H9 (cell line): ENCODE measurements at regions not wholly inside any gene's neighbourhood (a gene's known extent, or its start where the extent isn't known, plus 50 kb on each side); places are given as distances from the start of the nearest gene placed in this dataset.

ENCODE experiments used
- DNase-seq: peaks from one replicate; pipeline ENCODE4 v3.0.0-alpha.2; 2017
- H2AFZ ChIP-seq: one replicate; pipeline ENCODE4 v1.6.1; 2013; ENCODE audit warnings: mild to moderate bottlenecking, low read length, control low read depth, moderate library complexity
- H2AK5ac ChIP-seq: 2 replicates; pipeline ENCODE4 v1.6.1; 2013; ENCODE audit warnings: low read length, control low read depth, mixed read lengths; ENCODE audit not compliant: insufficient read length
- H2BK120ac ChIP-seq: one replicate; pipeline ENCODE4 v1.6.1; 2013; ENCODE audit warnings: low read depth, mild to moderate bottlenecking, low read length, control low read depth, inconsistent platforms; ENCODE audit not compliant: poor library complexity, severe bottlenecking
- H2BK12ac ChIP-seq: 2 replicates; pipeline ENCODE4 v1.6.1; 2013; ENCODE audit warnings: low read length, control low read depth, mixed read lengths, low read depth; ENCODE audit not compliant: insufficient read length
- H2BK15ac ChIP-seq: 2 replicates; pipeline ENCODE4 v1.6.1; 2013; ENCODE audit warnings: low read depth, low read length, control low read depth
- H2BK20ac ChIP-seq: one replicate; pipeline ENCODE4 v1.6.1; 2013; ENCODE audit warnings: low read depth, mild to moderate bottlenecking, low read length, control low read depth, inconsistent platforms; ENCODE audit not compliant: poor library complexity, severe bottlenecking
- H2BK5ac ChIP-seq: 2 replicates; pipeline ENCODE4 v1.6.1; 2013; ENCODE audit warnings: low read length, control low read depth, mixed read lengths; ENCODE audit not compliant: insufficient read length
- H3K14ac ChIP-seq: 2 replicates; pipeline ENCODE4 v1.6.1; 2013; ENCODE audit warnings: low read length, control low read depth; ENCODE audit not compliant: insufficient read depth
- H3K18ac ChIP-seq: 2 replicates; pipeline ENCODE4 v1.6.1; 2013; ENCODE audit warnings: low read depth, mild to moderate bottlenecking, mixed read lengths, low read length, control low read depth; ENCODE audit not compliant: insufficient read length
- H3K23ac ChIP-seq: 2 replicates; pipeline ENCODE4 v1.6.1; 2013; ENCODE audit warnings: low read length, control low read depth, mixed read lengths, low read depth; ENCODE audit not compliant: insufficient read length
- H3K23me2 ChIP-seq: 2 replicates; pipeline ENCODE4 v1.6.1; 2013; ENCODE audit warnings: low read depth, mild to moderate bottlenecking, mixed read lengths, low read length, control low read depth; ENCODE audit not compliant: insufficient read length, poor library complexity, severe bottlenecking
- H3K27ac ChIP-seq: 2 replicates; pipeline ENCODE4 v1.5.1; 2013; ENCODE audit warnings: low read length, control low read depth, mixed read lengths, low read depth; ENCODE audit not compliant: insufficient read length
- H3K27me3 ChIP-seq: 2 replicates; pipeline ENCODE4 v1.6.1; 2013; ENCODE audit warnings: low read length, control low read depth, inconsistent platforms; ENCODE audit not compliant: insufficient read depth
- H3K4ac ChIP-seq: 2 replicates; pipeline ENCODE4 v1.6.1; 2013; ENCODE audit warnings: low read depth, mild to moderate bottlenecking, control low read depth, inconsistent platforms, low read length, moderate library complexity
- H3K4me1 ChIP-seq: 2 replicates; pipeline ENCODE4 v1.6.1; 2013; ENCODE audit warnings: low read length, control low read depth, inconsistent platforms; ENCODE audit not compliant: insufficient read depth
- H3K4me2 ChIP-seq: 2 replicates; pipeline ENCODE4 v1.6.1; 2013; ENCODE audit warnings: low read length, control low read depth, mixed read lengths; ENCODE audit not compliant: insufficient read length, insufficient read depth
- H3K56ac ChIP-seq: 2 replicates; pipeline ENCODE4 v1.6.1; 2013; ENCODE audit warnings: low read depth, mild to moderate bottlenecking, mixed read lengths, low read length, control low read depth; ENCODE audit not compliant: insufficient read length
- H3K79me1 ChIP-seq: 2 replicates; pipeline ENCODE4 v1.6.1; 2013; ENCODE audit warnings: low read depth, mild to moderate bottlenecking, moderate library complexity, low read length, control low read depth, inconsistent platforms; ENCODE audit not compliant: insufficient read depth, poor library complexity, severe bottlenecking
- H3K79me2 ChIP-seq: 2 replicates; pipeline ENCODE4 v1.6.1; 2013; ENCODE audit warnings: low read length, control low read depth, inconsistent platforms; ENCODE audit not compliant: insufficient read depth
- H3K9ac ChIP-seq: 2 replicates; pipeline ENCODE4 v1.6.1; 2013; ENCODE audit warnings: low read length, control low read depth, mixed read lengths; ENCODE audit not compliant: insufficient read length; ENCODE audit errors: extremely low read depth
- H3K9me3 ChIP-seq: one replicate; pipeline ENCODE4 v1.6.1; 2013; ENCODE audit warnings: low read depth, low read length, inconsistent platforms; ENCODE audit not compliant: control insufficient read depth
- H3T11ph ChIP-seq: one replicate; pipeline ENCODE4 v1.6.1; 2013; ENCODE audit warnings: mild to moderate bottlenecking, low read length, control low read depth, inconsistent platforms
- H4K20me1 ChIP-seq: one replicate; pipeline ENCODE4 v1.6.1; 2013; ENCODE audit not compliant: control insufficient read depth, insufficient read length, insufficient read depth
- H4K5ac ChIP-seq: 2 replicates; pipeline ENCODE4 v1.6.1; 2013; ENCODE audit warnings: low read depth, mild to moderate bottlenecking, mixed read lengths, low read length, control low read depth; ENCODE audit not compliant: insufficient read length
- H4K8ac ChIP-seq: replicated peaks from 2 replicates; pipeline ENCODE4 v1.6.1; 2013; ENCODE audit warnings: low read length, control low read depth, mixed read lengths, low read depth; ENCODE audit not compliant: insufficient read length
- H4K91ac ChIP-seq: 2 replicates; pipeline ENCODE4 v1.6.1; 2013; ENCODE audit warnings: low read depth, mild to moderate bottlenecking, moderate library complexity, mixed read lengths, low read length, control low read depth; ENCODE audit not compliant: insufficient read length
- H3K27ac Mint-ChIP-seq, 3 experiments: 2 replicates in 2 of 3; 3 replicates in 1 of 3; pipeline ENCODE4 v1.8.0; 2020 to 2021; ENCODE audit warnings: mixed read lengths in 3 of 3, mild to moderate bottlenecking in 1 of 3, moderate library complexity in 1 of 3
- H3K27me3 Mint-ChIP-seq: 2 replicates; pipeline ENCODE4 v1.8.0; 2021; ENCODE audit warnings: low read depth, mild to moderate bottlenecking, moderate library complexity, mixed read lengths
- H3K36me3 Mint-ChIP-seq, 3 experiments: 2 replicates in 2 of 3; 3 replicates in 1 of 3; pipeline ENCODE4 v1.8.0; 2020 to 2021; ENCODE audit warnings: low read depth in 3 of 3, mixed read lengths in 3 of 3; ENCODE audit not compliant: insufficient read depth in 1 of 3
- H3K4me1 Mint-ChIP-seq, 2 experiments: 2 replicates each; pipeline ENCODE4 v1.8.0; 2020; ENCODE audit warnings: mixed read lengths in 2 of 2
- H3K4me3 Mint-ChIP-seq, 2 experiments: 2 replicates in 1 of 2; 3 replicates in 1 of 2; pipeline ENCODE4 v1.8.0; 2020 to 2021; ENCODE audit warnings: mild to moderate bottlenecking in 2 of 2, mixed read lengths in 2 of 2, moderate library complexity in 1 of 2
- H3K9me3 Mint-ChIP-seq, 2 experiments: 2 replicates in 1 of 2; 3 replicates in 1 of 2; pipeline ENCODE4 v1.8.0; 2020; ENCODE audit warnings: mild to moderate bottlenecking in 2 of 2, mixed read lengths in 2 of 2, moderate library complexity in 1 of 2
- WGBS: extraction: QIAGEN DNeasy Blood & Tissue Kit; methylation state at CpG from one replicate; pipeline ENCODE4 v1.1.7; 2013; ENCODE audit warnings: missing lambda C conversion rate, low lambda C conversion rate, mixed read lengths; ENCODE audit not compliant: insufficient read length; ENCODE audit errors: extremely low coverage; 5-methylcytosine and 5-hydroxymethylcytosine counted together
- TF ChIP-seq, protein P1 (sequence below): fragments of 200-600 bp; sonication (generic); conservative IDR thresholded peaks from 3 replicates; pipeline ENCODE4 v1.8.0; 2021; ENCODE audit warnings: antibody characterized with exemption, mild to moderate bottlenecking

DNA sequence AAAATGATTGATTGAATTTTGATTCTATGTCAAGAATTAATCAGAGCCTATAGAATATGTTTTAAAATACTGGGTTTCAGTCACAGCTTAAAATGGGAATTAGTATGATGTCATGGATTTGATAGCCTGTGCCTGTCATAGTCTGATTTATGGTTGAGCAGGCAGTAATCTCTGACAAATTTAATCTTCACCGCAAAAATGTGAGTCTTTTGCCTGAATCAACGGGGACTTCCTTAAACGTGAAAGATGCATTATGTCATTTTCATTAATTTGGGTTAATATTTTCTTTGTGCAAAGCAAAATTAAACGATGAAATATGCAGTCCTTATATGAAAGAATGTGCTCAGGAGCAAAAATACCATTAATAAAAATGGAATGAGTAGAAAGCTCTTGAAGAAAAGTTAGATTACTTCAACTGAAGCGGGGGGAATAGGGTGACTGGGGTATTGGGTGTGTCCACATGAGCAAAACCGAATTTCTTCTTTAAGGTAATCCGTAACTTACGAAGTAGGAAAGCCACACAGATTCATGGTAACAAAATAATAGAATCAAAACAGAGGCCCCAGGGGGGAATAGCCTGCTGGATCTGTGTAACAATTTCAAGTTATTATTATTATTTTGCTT is 339.6 kb upstream of the NOX3 start:
- H3K27ac Mint-ChIP-seq, result no peak overlapping the region
- Histone ChIP-seq H3K27me3 (no peaks in the 10 kb centered on the region), H3K23me2 (no peaks in the 10 kb centered on the region), H3K79me1 (no peaks in the 10 kb centered on the region), H3K4ac (no peak overlapping the region), H4K5ac (no peak overlapping the region), H4K20me1 (no peaks in the 10 kb centered on the region), H2BK20ac (no peak overlapping the region), H3K27ac (no peak overlapping the region), H2BK12ac (no peak overlapping the region), H3K9me3 (no peaks in the 10 kb centered on the region), H2AK5ac (no peak overlapping the region), H3K18ac (no peak overlapping the region), H2BK15ac (no peak overlapping the region), H3K56ac (no peak overlapping the region), H4K8ac (no peak overlapping the region), H3K4me2 (no peak overlapping the region), H3T11ph (no peak overlapping the region), H2AFZ (no peak overlapping the region), H3K23ac (no peak overlapping the region), H3K79me2 (no peaks in the 10 kb centered on the region), H3K14ac (no peak overlapping the region), H2BK5ac (no peak overlapping the region), H3K9ac (no peak overlapping the region), H2BK120ac (no peak overlapping the region), H3K4me1 (no peaks in the 10 kb centered on the region), H4K91ac (no peak overlapping the region)
- TF ChIP-seq, protein P1, sequence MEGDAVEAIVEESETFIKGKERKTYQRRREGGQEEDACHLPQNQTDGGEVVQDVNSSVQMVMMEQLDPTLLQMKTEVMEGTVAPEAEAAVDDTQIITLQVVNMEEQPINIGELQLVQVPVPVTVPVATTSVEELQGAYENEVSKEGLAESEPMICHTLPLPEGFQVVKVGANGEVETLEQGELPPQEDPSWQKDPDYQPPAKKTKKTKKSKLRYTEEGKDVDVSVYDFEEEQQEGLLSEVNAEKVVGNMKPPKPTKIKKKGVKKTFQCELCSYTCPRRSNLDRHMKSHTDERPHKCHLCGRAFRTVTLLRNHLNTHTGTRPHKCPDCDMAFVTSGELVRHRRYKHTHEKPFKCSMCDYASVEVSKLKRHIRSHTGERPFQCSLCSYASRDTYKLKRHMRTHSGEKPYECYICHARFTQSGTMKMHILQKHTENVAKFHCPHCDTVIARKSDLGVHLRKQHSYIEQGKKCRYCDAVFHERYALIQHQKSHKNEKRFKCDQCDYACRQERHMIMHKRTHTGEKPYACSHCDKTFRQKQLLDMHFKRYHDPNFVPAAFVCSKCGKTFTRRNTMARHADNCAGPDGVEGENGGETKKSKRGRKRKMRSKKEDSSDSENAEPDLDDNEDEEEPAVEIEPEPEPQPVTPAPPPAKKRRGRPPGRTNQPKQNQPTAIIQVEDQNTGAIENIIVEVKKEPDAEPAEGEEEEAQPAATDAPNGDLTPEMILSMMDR, result no peak
- peaks cover 15 to 19% of the 10 kb centered on the region in 2 experiments; a peak in 4 of 5 replicates for H3K9me3 Mint-ChIP-seq
- WGBS, result no CpG with 5 or more reads among the region's 8 CpGs
- peaks cover 2 to 25% (median 6%) of the 10 kb centered on the region in 3 experiments; a peak in 4 of 7 replicates for H3K36me3 Mint-ChIP-seq
- H3K4me3 Mint-ChIP-seq, result no peak overlapping the region
- H3K27me3 Mint-ChIP-seq, result no peaks in the 10 kb centered on the region
- peaks cover 11 to 13% of the 10 kb centered on the region in 2 experiments for H3K4me1 Mint-ChIP-seq
- no peak for DNase-seq
